Loucy (cell line): ENCODE measurements at regions not wholly inside any gene's neighbourhood (a gene's known extent, or its start where the extent isn't known, plus 50 kb on each side); places are given as distances from the start of the nearest gene placed in this dataset.

Source experiments
- H2AFZ ChIP-seq: fragments of 200-600 bp; sonication (generic); 2 replicates; pipeline ENCODE4 v1.6.0; 2016; ENCODE audit warnings: antibody characterized with exemption, mild to moderate bottlenecking, low read length, moderate library complexity
- H3F3A ChIP-seq: fragments of 200-600 bp; 2 replicates; pipeline ENCODE4 v1.6.0; 2016; ENCODE audit warnings: antibody characterized with exemption, low read depth, mild to moderate bottlenecking
- H3K27me3 ChIP-seq: fragments of 200-600 bp; sonication (generic); 2 replicates; pipeline ENCODE4 v1.6.1; 2014; ENCODE audit warnings: low read length, mild to moderate bottlenecking; ENCODE audit not compliant: insufficient read depth, poor library complexity, severe bottlenecking
- H3K36me3 ChIP-seq: fragments of 200-600 bp; sonication (generic); 2 replicates; pipeline ENCODE4 v1.6.1; 2016; ENCODE audit warnings: low read length; ENCODE audit not compliant: insufficient read depth
- H3K4me1 ChIP-seq: fragments of 200-600 bp; sonication (generic); 2 replicates; pipeline ENCODE4 v1.5.1; 2014; ENCODE audit warnings: low read length, mild to moderate bottlenecking; ENCODE audit not compliant: insufficient read depth, poor library complexity, severe bottlenecking
- H3K4me2 ChIP-seq: fragments of 200-600 bp; sonication (generic); 2 replicates; pipeline ENCODE4 v1.6.0; 2014; ENCODE audit warnings: antibody characterized with exemption, low read length, low read depth, mild to moderate bottlenecking; ENCODE audit not compliant: poor library complexity, severe bottlenecking
- H3K4me3 ChIP-seq: fragments of 200-600 bp; sonication (generic); 2 replicates; pipeline ENCODE4 v1.5.1; 2014; ENCODE audit warnings: low read length, mild to moderate bottlenecking, mixed read lengths; ENCODE audit not compliant: poor library complexity, severe bottlenecking
- H3K79me2 ChIP-seq: fragments of 200-600 bp; sonication (generic); 2 replicates; pipeline ENCODE4 v1.6.1; 2014; ENCODE audit warnings: low read length; ENCODE audit not compliant: insufficient read depth
- H3K9ac ChIP-seq: fragments of 200-600 bp; sonication (generic); 2 replicates; pipeline ENCODE4 v1.6.0; 2014; ENCODE audit warnings: mild to moderate bottlenecking, low read depth, low read length, moderate library complexity; ENCODE audit not compliant: poor library complexity, severe bottlenecking
- H3K9me2 ChIP-seq: fragments of 200-600 bp; sonication (generic); replicated peaks from 2 replicates; pipeline ENCODE4 v1.6.1; 2016; ENCODE audit warnings: low read depth, low read length, mixed read lengths
- H3K9me3 ChIP-seq: fragments of 200-600 bp; sonication (generic); 2 replicates; pipeline ENCODE4 v1.6.1; 2014; ENCODE audit warnings: mild to moderate bottlenecking, antibody characterized with exemption, low read length, low read depth; ENCODE audit not compliant: insufficient read depth
- H4K20me1 ChIP-seq: fragments of 200-600 bp; sonication (generic); 2 replicates; pipeline ENCODE4 v1.6.0; 2014; ENCODE audit warnings: antibody characterized with exemption, low read length, mild to moderate bottlenecking; ENCODE audit not compliant: insufficient read depth, poor library complexity, severe bottlenecking
- EZH2phosphoT487 ChIP-seq: fragments of 200-600 bp; IDR thresholded peaks from 2 replicates; pipeline ENCODE4 v1.6.1; 2018; ENCODE audit warnings: antibody characterized with exemption, mild to moderate bottlenecking, moderate library complexity, borderline replicate concordance
- TF ChIP-seq, protein P1 (sequence below): fragments of 200-600 bp; sonication (generic); conservative IDR thresholded peaks from 2 replicates; pipeline ENCODE4 v1.5.1; 2014; ENCODE audit warnings: mild to moderate bottlenecking, antibody characterized with exemption, low read length

DNA sequence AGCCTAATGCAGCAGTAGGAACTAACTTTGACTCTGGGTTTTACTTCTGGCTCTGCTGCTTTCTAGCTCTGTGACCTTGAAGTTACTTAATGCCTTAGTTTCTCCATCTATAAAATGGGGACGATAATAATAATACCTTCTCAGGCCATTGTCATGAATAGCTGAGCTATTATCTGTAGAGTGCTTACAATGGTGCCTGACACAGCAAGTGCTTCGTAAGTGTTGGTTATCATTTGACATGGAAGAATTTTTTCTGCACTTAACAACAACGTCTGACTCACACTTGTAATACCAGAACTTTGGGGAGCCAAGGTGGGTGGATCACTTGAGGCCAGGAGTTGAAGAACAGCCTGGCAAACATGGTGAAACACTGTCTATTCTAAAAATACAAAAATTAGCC lies 140.5 kb downstream of the ARL4A start:
- H3K4me2 ChIP-seq, result no peak overlapping the region
- H3K9me3 ChIP-seq, result no peaks in the 10 kb centered on the region
- no peak overlapping the region for H2AFZ ChIP-seq
- no peaks in the 10 kb centered on the region for H3K9me2 ChIP-seq
- H3K79me2 ChIP-seq, result no peaks in the 10 kb centered on the region
- H3K4me1 ChIP-seq, result no peaks in the 10 kb centered on the region
- H3F3A ChIP-seq, result no peaks in the 10 kb centered on the region
- no peaks in the 10 kb centered on the region for H4K20me1 ChIP-seq
- no peak overlapping the region for H3K9ac ChIP-seq
- H3K4me3 ChIP-seq, result no peak overlapping the region
- TF ChIP-seq, protein P1, sequence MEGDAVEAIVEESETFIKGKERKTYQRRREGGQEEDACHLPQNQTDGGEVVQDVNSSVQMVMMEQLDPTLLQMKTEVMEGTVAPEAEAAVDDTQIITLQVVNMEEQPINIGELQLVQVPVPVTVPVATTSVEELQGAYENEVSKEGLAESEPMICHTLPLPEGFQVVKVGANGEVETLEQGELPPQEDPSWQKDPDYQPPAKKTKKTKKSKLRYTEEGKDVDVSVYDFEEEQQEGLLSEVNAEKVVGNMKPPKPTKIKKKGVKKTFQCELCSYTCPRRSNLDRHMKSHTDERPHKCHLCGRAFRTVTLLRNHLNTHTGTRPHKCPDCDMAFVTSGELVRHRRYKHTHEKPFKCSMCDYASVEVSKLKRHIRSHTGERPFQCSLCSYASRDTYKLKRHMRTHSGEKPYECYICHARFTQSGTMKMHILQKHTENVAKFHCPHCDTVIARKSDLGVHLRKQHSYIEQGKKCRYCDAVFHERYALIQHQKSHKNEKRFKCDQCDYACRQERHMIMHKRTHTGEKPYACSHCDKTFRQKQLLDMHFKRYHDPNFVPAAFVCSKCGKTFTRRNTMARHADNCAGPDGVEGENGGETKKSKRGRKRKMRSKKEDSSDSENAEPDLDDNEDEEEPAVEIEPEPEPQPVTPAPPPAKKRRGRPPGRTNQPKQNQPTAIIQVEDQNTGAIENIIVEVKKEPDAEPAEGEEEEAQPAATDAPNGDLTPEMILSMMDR, result no peak
- no peaks in the 10 kb centered on the region for H3K36me3 ChIP-seq
- no peaks in the 10 kb centered on the region for H3K27me3 ChIP-seq

DNA sequence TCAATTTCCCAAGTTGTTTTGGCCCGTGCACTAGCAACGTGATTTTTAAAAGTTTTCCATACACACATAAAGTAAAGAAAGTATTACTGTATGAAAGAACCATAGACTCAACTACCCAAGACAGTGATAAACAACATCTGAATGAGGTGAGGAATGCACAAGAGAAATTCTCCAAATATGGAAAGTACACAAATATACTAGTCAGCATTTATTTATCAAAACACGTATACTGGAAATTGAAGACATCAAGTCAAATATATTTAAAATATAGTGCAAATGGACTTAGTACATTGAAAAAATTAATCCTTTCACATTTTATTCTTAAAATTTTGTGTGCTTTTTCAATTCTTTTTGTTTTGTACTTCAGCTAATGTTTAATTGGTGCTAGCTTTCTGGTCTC lies 143.6 kb downstream of the ARL4A start:
- H3K79me2 ChIP-seq, result no peaks in the 10 kb centered on the region
- no peak overlapping the region for H3K9ac ChIP-seq
- H2AFZ ChIP-seq, result no peak overlapping the region
- no peaks in the 10 kb centered on the region for H3K9me2 ChIP-seq
- TF ChIP-seq, protein P1, result no peak
- TF ChIP-seq EZH2phosphoT487, result no peak
- no peaks in the 10 kb centered on the region for H4K20me1 ChIP-seq
- no peak overlapping the region for H3K4me3 ChIP-seq
- H3K4me1 ChIP-seq, result no peaks in the 10 kb centered on the region
- 0 out of 2 replicates have a peak, but pooled peaks cover 5% of the 10 kb centered on the region for H3K9me3 ChIP-seq
- no peaks in the 10 kb centered on the region for H3F3A ChIP-seq
- no peak overlapping the region for H3K4me2 ChIP-seq
- H3K36me3 ChIP-seq, result no peaks in the 10 kb centered on the region
- H3K27me3 ChIP-seq, result no peaks in the 10 kb centered on the region

GRCh38 chr7:12833829-12834228 lies 146.4 kb downstream of the ARL4A start:
- TF ChIP-seq, protein P1, result no peak
- TF ChIP-seq EZH2phosphoT487, result no peak
- Histone ChIP-seq H3K9ac (no peak overlapping the region), H4K20me1 (no peaks in the 10 kb centered on the region), H3K4me1 (no peaks in the 10 kb centered on the region), H3F3A (no peaks in the 10 kb centered on the region), H3K9me3 (0 out of 2 replicates have a peak, but pooled peaks cover 5% of the 10 kb centered on the region), H3K36me3 (no peaks in the 10 kb centered on the region), H3K9me2 (no peaks in the 10 kb centered on the region), H3K4me3 (no peak overlapping the region), H2AFZ (no peak overlapping the region), H3K4me2 (no peak overlapping the region), H3K79me2 (no peaks in the 10 kb centered on the region), H3K27me3 (no peaks in the 10 kb centered on the region)
